ENCODE measurements at regions not wholly inside any gene's neighbourhood (a gene's known extent, or its start where the extent isn't known, plus 50 kb on each side); places are given as distances from the start of the nearest gene placed in this dataset.
"Not testable (repeated sequence)": the region's sequence is repeated elsewhere in the genome, so short reads cannot be mapped to it uniquely, and the experiment has no call there.

DNA sequence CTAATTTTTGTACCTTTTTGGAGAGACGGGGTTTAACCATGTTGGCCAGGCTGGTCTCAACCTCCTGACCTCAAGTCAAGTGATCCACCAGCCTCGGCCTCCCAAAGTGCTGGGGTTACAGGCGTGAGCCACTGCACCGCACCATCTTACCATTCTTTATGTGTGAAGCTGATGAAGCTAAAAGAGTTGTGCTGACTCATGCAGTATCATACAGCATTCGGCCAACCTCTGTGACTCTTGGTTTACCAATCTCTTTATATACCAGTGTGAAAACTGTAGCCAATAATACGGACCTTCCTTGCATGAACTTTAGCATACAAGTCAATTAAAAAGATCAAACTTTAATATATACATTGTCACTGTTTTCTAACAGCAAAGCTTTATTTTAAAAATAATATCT, 878.2 kb upstream of the MBL2 start:
- DNase-seq: no peak

DNA sequence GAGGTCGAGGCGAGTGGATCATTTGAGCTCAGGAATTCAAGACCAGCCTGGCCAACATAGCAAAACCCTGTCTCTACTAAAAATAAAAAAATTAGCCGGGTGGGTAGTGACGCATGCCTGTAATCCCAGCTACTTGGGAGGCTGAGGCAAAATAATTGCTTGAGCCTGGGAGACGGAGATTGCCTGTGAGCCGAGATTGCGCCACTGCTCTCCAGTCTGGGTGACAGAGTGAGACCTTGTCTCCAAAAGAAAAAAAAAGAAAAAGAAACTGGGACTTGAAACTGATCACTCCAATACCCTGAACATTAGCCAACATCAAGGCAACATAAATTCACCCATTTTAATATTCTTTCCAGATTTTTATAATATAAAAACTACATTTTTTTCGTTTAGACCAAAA, 874.6 kb upstream of the MBL2 start:
- DNase-seq: not testable (repeated sequence)

DNA sequence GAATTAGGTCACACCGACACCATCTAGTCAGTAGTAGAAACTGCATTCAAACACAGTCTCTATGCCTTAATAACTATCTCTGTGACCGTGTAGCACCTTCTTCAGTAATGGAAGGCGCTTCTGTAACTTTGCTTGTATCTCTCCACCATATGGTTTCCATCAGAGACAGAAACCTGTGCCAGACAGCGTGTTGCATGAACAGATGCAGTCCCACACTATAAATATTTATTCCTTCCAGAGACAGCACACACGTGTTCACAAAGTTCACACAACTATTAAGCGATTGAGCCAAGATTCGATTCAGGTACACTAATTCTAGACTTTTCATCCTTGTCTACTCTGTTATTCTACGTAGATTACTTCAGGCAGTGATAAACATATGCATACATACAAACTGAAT, 873.9 kb upstream of the MBL2 start:
- DNase-seq: no peak

DNA sequence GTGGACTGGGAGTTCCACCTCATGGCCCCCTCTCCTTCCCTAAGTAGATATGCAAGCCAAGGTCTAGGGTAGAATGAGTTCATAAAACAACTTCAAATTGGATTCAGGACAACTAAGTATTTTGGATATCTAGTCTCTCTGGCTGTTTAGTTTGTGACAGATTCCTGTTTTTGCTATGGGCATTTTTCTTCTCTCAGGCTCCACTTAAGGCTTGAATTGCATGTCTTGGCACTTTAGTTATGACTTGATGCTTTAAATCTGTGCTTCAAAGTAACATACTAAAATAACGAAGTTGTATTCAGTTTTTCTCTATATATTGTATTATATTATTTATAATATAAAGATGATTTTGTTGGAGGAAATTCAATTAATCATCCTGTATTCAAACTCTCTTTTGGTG, 873.4 kb upstream of the MBL2 start:
- no peak for DNase-seq

DNA sequence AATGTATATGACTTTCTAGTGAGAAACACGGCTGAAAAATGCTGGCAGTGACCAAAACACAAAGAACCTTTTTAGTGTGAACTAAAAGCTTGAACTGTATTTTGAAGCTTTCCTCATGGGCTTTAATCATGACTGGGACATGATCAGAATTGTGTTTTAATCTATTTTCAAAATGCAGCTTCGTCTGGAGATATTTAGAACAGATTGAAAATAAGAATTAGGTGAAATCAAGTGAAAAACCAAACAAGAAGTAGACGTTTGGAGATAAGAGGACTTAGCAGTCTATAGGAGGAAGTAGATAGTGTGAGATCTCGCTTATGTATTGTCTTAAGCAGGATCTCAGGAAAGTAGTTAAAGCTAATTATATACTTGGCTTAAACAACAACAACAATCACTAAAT, 865.4 kb upstream of the MBL2 start:
- DNase-seq: no peak

DNA sequence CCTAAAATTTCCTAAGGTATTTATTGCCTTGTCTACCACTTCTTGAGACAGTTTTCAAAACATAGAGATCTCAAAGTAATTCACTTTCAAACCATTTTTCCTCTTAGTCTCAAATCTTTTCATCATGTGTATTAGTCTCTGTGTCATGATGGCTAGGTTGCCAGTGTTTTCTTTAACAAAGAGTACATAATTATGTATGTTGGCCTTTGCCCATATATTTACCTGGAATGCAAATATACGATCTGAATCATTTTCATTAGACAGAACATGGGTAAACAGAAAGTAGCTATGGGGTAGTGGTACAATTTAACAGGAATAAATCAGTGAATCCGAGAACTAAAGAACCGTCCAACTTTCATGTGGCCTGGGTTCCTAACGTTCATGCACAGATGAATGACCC, 852.1 kb upstream of the MBL2 start:
- no peak for DNase-seq

DNA sequence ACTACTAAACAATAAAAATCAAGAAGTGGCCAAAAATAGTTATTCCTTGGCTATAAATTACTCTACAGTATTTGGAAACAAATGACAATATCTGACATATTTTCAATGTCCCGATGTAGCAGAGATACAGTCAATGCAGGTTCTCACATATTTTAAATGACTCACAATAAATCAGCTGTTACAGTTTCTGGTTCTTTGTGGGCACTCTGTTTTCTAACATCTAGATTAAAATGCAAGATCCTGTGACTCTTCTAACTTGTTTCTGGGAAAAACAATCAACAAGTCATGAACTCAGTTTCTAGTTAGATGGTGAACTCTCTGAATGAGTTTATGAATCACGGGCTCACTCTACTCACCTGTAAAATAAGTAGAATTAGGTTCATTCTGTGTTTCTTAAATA, 849.6 kb upstream of the MBL2 start:
- no peak for DNase-seq

DNA sequence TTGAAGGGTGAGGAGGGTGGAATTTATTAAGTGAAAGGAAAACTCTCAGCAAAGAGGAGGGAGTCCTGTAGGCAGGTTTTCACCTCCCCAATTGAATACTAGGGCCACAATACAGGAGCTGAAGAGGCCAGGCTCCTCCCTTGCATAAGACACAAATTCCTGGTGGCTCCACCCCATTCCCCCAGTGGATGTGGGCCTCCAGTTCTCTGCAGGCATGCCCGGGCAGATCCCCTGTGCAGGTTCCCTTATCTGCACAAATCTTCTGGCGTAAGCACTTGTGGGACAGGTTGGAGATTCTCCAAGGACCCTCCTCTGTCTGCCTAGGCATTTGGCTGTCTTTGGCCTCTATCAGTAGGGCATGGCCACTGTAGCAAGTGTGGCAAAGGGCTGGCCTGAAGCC, 847.1 kb upstream of the MBL2 start:
- DNase-seq: no peak

DNA sequence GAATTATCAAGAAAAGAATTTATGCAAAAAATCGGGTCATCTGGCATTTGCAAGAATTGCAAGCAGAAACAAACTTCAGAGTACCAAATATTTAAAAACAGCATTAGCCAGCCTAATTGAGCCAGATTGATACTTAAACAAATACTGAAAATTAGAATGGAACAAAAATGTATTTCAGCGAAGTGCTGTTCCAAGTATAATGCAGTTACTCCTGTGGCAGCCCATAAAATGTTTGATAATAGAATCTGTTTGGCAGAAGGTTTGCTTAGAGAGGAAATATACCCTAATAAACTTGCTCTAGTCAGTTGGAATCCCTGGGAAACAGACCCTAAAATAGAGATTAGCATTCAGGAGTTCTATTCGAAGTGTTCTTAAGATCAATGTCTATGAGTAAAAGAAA, 835.1 kb upstream of the MBL2 start:
- DNase-seq: no peak

DNA sequence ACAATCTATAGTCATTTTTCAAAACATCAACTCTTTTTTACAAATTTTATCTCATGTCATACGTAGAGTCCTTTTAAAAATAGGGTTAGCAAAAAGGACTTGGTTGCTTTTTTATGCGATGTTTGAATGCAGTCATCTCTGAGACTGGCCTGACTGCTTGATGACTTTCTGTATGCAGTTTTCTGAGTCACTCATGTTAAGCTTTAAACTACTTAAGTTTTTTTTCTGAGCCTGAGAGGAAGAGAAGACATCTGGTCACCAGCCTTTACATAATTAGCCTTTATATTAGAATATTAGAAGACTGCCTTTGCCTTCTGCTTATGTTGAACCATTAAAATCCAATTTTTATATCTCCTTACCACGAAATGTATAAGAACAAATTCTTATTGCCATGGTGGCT, 834.4 kb upstream of the MBL2 start:
- no peak for DNase-seq

DNA sequence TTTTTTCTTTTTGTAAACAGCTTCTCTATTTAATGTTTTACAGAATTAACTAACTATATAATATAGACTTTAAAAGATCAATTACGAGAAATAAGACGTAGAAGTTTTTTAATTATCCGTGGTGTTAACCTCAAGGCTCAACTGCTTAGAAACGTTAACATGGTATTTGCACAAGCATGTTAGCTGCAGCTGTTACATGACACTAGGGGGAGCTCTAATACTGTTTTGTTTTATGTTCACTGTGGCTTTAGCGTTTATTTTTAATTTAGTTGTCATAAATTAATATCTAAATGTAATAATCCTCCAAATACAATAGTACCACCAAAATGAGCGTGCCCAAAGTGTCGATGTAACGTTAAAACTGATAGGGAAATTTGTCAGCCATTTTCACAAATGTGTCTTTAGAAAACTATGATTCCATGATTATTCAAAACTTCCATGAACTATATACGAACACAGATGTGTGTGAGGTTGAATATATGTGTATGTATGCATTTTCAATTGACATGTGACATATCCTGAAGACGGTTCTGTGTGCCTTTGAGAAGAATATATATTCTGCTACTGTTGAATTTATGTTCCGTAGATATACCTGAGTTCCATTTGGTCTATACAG, 828.8 kb upstream of the MBL2 start:
- peak; percentile 23 for DNase-seq

DNA sequence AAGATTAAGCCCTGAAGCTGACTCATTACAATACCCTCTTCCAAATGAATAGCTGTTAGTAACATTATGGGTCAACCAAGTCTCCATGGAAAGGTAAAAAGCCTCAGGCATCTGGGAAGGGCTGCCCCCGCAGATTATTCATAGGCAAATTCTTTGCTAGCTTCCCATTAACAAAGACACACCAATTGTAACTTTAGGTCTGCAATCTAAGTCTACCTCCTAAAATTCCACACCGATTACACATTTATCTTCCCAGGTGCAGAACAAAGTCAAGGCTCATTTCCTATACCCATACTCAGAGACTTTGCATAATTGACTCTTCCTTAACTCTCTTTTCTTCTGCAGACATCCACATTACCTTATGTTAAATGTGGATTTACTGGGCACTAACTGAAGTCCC, 826.3 kb upstream of the MBL2 start:
- DNase-seq: no peak

DNA sequence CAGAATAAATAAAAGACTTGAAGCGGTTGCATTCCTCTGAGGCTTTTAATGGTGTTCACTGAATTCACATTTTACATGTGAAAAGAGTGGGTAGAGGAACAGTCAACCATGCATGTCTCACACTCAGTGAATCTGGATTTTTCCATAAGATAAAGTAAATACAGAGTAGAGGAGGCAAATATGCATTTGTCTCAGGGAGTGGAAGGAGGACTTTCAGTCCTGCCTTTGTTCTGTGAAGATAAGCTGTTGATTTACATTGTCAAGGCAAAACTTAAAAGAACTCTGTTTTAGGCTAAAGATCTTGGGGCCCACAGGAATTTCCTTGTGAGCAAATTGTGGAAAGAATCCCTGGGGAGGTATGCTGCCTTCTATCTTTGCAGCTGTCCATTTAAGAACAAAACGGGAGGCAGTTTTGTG, 825.3 kb upstream of the MBL2 start:
- peak; percentile 22 for DNase-seq

DNA sequence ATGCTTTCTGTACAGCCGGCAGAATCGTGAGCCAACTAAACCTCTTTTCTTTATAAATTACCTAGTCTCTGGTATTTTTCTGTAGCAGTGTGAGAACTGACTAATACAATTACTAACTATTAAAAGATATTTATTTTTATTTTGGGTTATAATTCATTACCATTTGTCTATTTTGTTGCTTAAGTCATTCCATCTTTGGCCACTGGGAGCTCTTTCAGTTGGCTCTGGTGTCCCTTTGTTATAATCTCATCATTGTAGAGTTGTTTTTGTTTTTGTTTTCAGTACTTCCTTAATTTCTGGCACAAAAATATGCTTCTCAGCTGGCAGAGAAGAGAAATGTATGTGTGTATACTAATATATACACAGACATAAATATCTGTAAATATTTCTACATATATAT, 807.9 kb upstream of the MBL2 start:
- DNase-seq: no peak

DNA sequence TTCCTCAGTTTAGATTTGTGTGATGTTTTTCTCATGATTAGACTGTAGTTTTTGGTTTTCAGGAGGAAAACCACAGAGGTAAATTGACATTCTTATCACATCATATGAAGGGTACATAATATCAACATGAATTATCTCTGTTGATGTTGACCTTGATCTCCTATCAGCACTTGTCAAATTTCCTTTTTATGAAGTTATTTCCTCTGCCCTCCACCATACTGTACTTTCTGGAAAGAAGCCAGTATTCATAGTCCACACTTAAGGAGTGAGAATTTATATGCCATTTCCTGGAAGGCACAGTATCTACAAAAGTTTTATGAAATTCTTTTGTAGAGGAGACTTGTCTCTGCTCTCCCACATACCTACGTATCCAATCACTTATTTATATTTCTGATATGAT, 807.2 kb upstream of the MBL2 start:
- DNase-seq: no peak

DNA sequence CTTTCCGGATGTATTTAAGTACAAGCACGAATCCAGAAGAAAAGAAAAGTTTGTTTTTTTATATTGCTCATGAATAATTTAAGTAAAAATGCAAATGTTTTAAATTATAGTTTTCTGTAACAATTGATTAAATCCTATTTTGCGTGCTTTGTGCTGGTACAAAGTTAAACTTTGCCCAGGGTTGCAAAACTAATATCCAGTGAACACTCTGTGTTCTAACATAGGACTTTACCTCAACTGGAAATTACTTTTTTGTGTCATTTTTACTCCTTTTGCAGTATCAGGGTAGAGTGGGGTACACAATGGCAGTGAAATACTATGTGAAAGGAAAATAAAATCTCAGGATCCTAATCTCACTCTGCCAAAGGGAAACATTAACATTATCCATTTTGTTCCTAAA, 801.4 kb upstream of the MBL2 start:
- no peak for DNase-seq

DNA sequence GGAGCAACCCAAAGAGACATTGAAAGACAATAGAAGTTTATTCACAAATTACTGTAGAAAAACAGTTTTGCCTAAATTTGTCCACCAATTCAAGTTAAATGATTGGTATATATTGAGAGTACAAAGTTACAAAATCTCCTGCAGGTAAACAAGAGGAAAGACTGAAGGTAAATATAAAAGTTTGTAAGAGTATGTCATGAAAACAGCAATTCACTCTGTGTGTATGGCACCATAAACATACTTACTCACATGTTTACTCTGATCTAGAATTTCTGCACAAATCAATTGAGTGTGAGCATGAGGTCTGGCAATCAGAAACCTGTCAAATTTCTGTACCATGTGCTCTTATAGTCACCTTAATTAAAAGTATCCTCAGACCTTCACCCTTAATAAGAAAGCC, 800.9 kb upstream of the MBL2 start:
- DNase-seq: no peak

DNA sequence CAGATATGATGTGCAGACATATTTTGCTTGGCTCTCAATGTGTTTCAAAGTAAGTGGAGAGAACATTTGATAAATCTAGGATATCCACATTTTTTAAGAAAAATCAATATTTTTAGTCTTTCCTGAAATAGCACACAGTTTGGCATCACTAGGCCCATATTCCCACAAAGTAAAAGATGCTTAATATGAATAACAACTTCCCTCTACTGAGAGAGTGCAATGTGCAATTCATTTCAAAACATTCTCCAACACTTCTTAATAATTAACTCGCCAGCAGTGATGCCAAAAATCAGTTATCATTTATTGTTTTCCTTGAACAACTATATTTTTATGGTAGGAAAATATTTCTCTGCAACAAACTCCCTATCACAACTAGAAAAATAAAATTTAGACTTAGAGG, 800.2 kb upstream of the MBL2 start:
- no peak for DNase-seq

DNA sequence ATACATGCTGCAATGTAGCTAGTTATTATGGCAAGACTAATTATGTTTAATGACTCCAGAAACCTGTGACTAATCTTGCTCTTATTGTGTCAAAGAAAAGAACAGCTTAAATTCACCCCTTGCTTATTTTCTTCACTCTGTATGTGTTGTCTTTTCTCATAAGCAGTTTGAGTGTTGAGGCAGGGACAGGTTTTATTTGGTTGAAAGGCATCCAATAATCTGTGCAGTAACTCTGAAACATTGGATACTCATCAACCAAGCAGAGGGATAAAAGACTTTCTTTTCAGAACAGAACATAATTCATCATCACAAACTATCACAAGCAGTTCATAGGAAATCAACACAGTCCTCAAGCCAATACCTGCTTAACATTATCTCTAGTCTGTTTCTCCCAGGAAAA, 797.6 kb upstream of the MBL2 start:
- no peak for DNase-seq

DNA sequence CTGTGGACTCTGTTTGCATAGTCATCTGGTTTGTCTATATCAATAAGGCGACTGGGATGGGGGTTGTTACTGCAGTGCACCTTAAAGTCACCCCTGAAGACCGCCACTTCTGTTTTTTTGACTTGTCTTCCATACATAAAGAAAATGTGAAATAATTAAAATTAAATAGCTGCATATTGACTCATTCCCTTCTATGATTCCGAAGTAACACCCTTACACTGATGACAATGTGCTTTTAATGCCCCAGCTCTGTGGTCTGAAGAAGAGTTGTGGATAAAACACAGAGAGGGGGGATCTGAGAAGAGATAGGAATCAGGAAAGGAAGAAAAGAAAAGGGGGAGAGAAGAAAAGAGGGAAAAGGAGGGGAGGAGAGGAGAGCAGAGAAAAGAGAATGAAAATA, 796.9 kb upstream of the MBL2 start:
- no peak for DNase-seq

DNA sequence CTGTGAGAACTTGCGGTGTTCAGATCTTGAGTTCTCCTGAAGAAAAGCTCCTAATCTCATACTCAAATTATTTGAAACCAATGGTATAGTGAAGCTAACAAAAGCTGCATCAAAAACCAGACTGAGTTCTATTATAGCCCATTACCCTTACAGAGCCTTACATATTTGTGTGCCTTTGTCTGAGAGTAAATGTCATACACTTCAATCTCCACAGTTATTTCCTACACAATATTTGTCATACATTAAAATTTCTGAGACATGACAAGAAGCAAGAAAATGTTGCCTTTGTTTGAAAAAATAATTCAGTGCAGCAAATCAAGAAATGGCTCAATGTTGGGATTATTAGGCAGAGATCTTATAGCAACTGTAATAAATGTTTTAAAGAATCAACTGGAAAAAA, 776.1 kb upstream of the MBL2 start:
- DNase-seq: no peak

DNA sequence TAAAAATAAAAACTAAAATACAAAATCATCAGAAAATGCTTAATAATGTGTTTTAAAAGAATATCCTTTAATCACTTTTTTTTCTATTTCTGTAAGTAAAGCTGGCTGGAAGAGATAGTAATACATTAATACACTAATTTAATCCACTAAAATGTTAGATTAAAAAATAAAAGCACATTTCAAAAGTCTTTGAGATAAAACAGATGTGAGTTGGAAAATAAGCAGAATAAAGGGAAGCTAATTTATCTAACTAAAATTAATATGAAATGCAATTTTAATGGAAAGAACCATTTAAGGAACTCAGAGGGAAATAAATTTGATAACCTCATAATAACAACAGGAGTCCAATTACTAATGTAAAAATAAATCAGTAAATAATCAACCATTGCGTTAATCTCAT, 774.8 kb upstream of the MBL2 start:
- DNase-seq: no peak

DNA sequence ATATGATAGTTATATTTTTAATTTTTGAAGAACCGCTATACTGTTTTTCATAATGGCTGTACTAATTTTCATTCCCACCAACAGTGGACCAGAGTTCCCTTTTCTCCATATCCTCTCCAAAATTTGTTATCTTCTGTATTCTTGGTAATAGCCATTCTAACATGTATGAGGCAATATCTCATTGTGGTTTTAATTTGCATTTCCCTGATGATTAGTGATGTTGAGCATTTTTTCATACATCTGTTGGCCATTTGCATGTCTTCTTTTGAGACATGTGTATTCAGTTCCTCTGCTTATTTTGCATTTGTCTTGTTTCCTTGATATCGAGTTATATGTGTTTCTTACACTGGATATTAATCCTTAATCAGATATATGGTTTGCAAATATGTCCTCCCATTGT, 770.8 kb upstream of the MBL2 start:
- no peak for DNase-seq

DNA sequence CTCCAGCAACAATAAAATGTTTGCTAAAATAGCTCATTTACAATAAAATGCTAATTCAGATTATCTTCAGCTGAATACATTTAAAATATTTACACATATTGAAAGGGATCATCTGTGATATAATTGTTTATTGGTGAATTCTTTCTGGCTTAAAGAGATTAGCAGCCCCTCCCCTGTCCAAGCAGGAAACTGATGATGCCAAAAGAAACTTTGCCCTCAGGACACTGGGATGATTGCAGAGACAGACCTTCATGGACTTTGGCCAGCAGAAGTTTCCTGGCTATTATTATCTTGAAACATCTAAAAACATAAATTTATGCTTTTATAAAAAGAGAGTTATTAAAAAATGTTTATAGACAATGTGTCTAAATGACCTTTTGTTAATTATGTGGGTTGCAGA, 764.9 kb upstream of the MBL2 start:
- no peak for DNase-seq

DNA sequence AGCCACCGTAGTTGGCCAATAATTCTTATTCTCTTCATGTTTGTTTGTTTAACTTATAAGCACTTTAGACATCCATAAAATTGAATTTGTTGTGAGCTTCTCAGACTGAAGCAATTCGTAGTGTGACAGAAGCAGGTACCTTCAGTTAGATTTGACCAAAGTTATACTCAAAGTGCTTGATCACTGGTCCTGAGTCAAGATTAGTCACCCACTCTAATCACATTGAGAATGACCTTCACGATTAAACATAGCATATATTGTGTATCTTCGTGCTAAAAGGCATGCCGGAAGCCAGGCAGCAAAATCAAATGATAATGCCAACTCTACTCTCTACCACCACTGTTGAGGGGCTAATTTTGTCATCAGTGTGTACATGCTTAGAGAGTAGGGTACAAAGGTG, 763.7 kb upstream of the MBL2 start:
- DNase-seq: no peak

DNA sequence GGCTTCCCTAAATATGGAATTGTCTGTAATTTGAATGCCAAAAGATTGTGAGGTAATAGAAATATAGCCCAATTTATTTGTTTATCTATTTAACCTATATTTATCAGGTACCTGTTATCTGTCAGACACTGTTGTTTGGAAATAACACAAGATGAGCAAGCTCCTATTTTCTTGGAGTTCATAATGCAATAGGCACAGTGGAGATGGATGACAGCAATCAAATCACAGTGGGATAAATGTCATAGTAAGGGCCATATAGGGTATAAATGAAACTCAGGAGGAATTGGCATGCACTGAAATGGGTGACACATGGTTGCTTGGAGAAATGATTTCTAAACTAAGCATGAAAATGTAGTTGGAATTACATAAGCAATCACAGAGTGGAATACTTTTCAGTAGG, 761.8 kb upstream of the MBL2 start:
- DNase-seq: no peak
